Mesenchymal stem cell (in vitro differentiated cells and primary cell): ENCODE measurements at regions not wholly inside any gene's neighbourhood (a gene's known extent, or its start where the extent isn't known, plus 50 kb on each side); places are given as distances from the start of the nearest gene placed in this dataset.

Experiments used
- DNase-seq: peaks from one replicate; pipeline ENCODE4 v3.0.0-alpha.2; 2013
- H2AFZ ChIP-seq: one replicate; pipeline ENCODE4 v1.6.1; 2013; ENCODE audit warnings: low read depth, mild to moderate bottlenecking, control low read depth, inconsistent platforms, low read length, moderate library complexity
- H2AK5ac ChIP-seq: 2 replicates; pipeline ENCODE4 v1.6.1; 2013; ENCODE audit warnings: low read length, moderate library complexity, mild to moderate bottlenecking, inconsistent platforms; ENCODE audit not compliant: severe bottlenecking
- H2BK120ac ChIP-seq: one replicate; pipeline ENCODE4 v1.6.1; 2013; ENCODE audit warnings: low read depth, mild to moderate bottlenecking, inconsistent platforms, low read length, moderate library complexity
- H2BK12ac ChIP-seq, 2 experiments: one replicate each; pipeline ENCODE4 v1.6.1; 2013; ENCODE audit warnings: inconsistent platforms in 2 of 2, low read length in 2 of 2, mild to moderate bottlenecking in 2 of 2, moderate library complexity in 2 of 2, control low read depth in 1 of 2
- H2BK15ac ChIP-seq: one replicate; pipeline ENCODE4 v1.6.1; 2013; ENCODE audit warnings: mild to moderate bottlenecking, low read depth, inconsistent platforms; ENCODE audit not compliant: poor library complexity, severe bottlenecking
- H2BK5ac ChIP-seq: 2 replicates; pipeline ENCODE4 v1.6.1; 2013; ENCODE audit warnings: low read depth, mild to moderate bottlenecking, low read length, control low read depth, inconsistent platforms; ENCODE audit not compliant: poor library complexity, severe bottlenecking
- H3K14ac ChIP-seq, 2 experiments: one replicate each; pipeline ENCODE4 v1.6.1; 2013; ENCODE audit warnings: inconsistent platforms in 2 of 2, low read length in 2 of 2, control low read depth in 1 of 2, mild to moderate bottlenecking in 1 of 2, moderate library complexity in 1 of 2
- H3K18ac ChIP-seq, 2 experiments: one replicate each; pipeline ENCODE4 v1.6.1; 2013; ENCODE audit warnings: inconsistent platforms in 2 of 2, low read length in 2 of 2, control low read depth in 1 of 2, low read depth in 1 of 2, mild to moderate bottlenecking in 1 of 2
- H3K23ac ChIP-seq, 2 experiments: one replicate each; pipeline ENCODE4 v1.6.1; 2013; ENCODE audit warnings: inconsistent platforms in 2 of 2, low read length in 2 of 2, mild to moderate bottlenecking in 2 of 2, moderate library complexity in 2 of 2, control low read depth in 1 of 2
- H3K27ac ChIP-seq: 2 replicates; pipeline ENCODE4 v1.5.1; 2013; ENCODE audit warnings: mild to moderate bottlenecking, moderate library complexity, low read length, control low read depth, inconsistent platforms; ENCODE audit not compliant: poor library complexity, severe bottlenecking
- H3K27me3 ChIP-seq, 2 experiments: 2 replicates each; pipeline versions ENCODE4 v1.6.1 to v1.7.0; 2013; ENCODE audit warnings: low read length in 2 of 2, mild to moderate bottlenecking in 2 of 2, moderate library complexity in 2 of 2, control low read depth in 1 of 2, inconsistent platforms in 1 of 2; ENCODE audit not compliant: control insufficient read depth in 1 of 2, insufficient read depth in 1 of 2
- H3K36me3 ChIP-seq, 2 experiments: 2 replicates each; pipeline versions ENCODE4 v1.6.1 to v1.7.0; 2013; ENCODE audit warnings: low read length in 2 of 2, control low read depth in 1 of 2, inconsistent platforms in 1 of 2, low read depth in 1 of 2, mild to moderate bottlenecking in 1 of 2; ENCODE audit not compliant: insufficient read depth in 2 of 2, control insufficient read depth in 1 of 2
- H3K4ac ChIP-seq, 2 experiments: one replicate each; pipeline ENCODE4 v1.6.1; 2013; ENCODE audit warnings: inconsistent platforms in 2 of 2, low read length in 2 of 2, mild to moderate bottlenecking in 2 of 2, moderate library complexity in 2 of 2, control low read depth in 1 of 2, low read depth in 1 of 2
- H3K4me1 ChIP-seq: 2 replicates; pipeline ENCODE4 v1.6.1; 2013; ENCODE audit warnings: low read depth, low read length, control low read depth; ENCODE audit not compliant: control insufficient read depth, insufficient read depth
- H3K4me2 ChIP-seq: 2 replicates; pipeline ENCODE4 v1.6.1; 2013; ENCODE audit warnings: low read length, mild to moderate bottlenecking, inconsistent platforms; ENCODE audit not compliant: poor library complexity, severe bottlenecking
- H3K4me3 ChIP-seq, 2 experiments: 2 replicates each; pipeline versions ENCODE4 v1.5.1 to v1.7.0; 2013; ENCODE audit warnings: low read length in 2 of 2, mild to moderate bottlenecking in 2 of 2, control low read depth in 1 of 2, low read depth in 1 of 2; ENCODE audit not compliant: insufficient read depth in 1 of 2
- H3K79me1 ChIP-seq: replicated peaks from 2 replicates; pipeline ENCODE4 v1.6.1; 2013; ENCODE audit warnings: mild to moderate bottlenecking, control low read depth, low read length, inconsistent platforms; ENCODE audit not compliant: poor library complexity, severe bottlenecking
- H3K9ac ChIP-seq: 2 replicates; pipeline ENCODE4 v1.7.0; 2013; ENCODE audit warnings: mild to moderate bottlenecking, low read length, moderate library complexity
- H3K9me3 ChIP-seq: 2 replicates; pipeline ENCODE4 v1.7.0; 2013; ENCODE audit warnings: mild to moderate bottlenecking, low read length; ENCODE audit not compliant: control insufficient read depth
- H4K8ac ChIP-seq: one replicate; pipeline ENCODE4 v1.6.1; 2013; ENCODE audit warnings: inconsistent platforms, mild to moderate bottlenecking, low read length, moderate library complexity
- H4K91ac ChIP-seq: one replicate; pipeline ENCODE4 v1.6.1; 2013; ENCODE audit warnings: mild to moderate bottlenecking, low read length, inconsistent platforms
- WGBS: methylation state at CpG from one replicate; pipeline ENCODE4 v1.1.7; 2013; ENCODE audit warnings: mixed read lengths; 5-methylcytosine and 5-hydroxymethylcytosine counted together

- no peaks in the 10 kb centered on the region for H3K36me3 ChIP-seq
- H2BK120ac ChIP-seq: no peak overlapping the region
- H3K27ac ChIP-seq: no peak overlapping the region
- no peak overlapping the region for H2AFZ ChIP-seq
- no peak overlapping the region for H3K23ac ChIP-seq
- H4K8ac ChIP-seq: no peak overlapping the region
- DNase-seq: no peak
- peaks cover 3% of the 10 kb centered on the region for H3K9me3 ChIP-seq
- no peak overlapping the region for H2AK5ac ChIP-seq
- no peaks in the 10 kb centered on the region for H3K4me1 ChIP-seq
- H4K91ac ChIP-seq: no peak overlapping the region
- no peaks in the 10 kb centered on the region for H3K79me1 ChIP-seq
- WGBS: 13% methylated on average over 1 of the region's 1 CpG
- H3K4me2 ChIP-seq: no peak overlapping the region
- H2BK12ac ChIP-seq: no peak overlapping the region
- H2BK5ac ChIP-seq: no peak overlapping the region
- no peaks in the 10 kb centered on the region for H3K27me3 ChIP-seq
- H3K4me3 ChIP-seq: no peak overlapping the region
- H3K9ac ChIP-seq: no peak overlapping the region
- no peak overlapping the region for H3K4ac ChIP-seq
- no peak overlapping the region for H3K18ac ChIP-seq
- H2BK15ac ChIP-seq: no peak overlapping the region
- H3K14ac ChIP-seq: no peak overlapping the region
Measured at GRCh38 chr7:57685418-57685817, 235.4 kb downstream of the ZNF716 start.
